ENCODE measurements at regions not wholly inside any gene's neighbourhood (a gene's known extent, or its start where the extent isn't known, plus 50 kb on each side); places are given as distances from the start of the nearest gene placed in this dataset.

- no peak overlapping the region for H4K91ac ChIP-seq (ENCODE audit: low read depth, low read length, poor library complexity)
- H3K4me2 ChIP-seq (ENCODE audit: insufficient read depth, low read length, poor library complexity, severe bottlenecking), result no peak overlapping the region
- H3K14ac ChIP-seq (ENCODE audit: low read length), result no peak overlapping the region
- DNase-seq (ENCODE audit: low spot score), result no peak
- no peaks in the 10 kb centered on the region for H3K27me3 ChIP-seq (ENCODE audit: control insufficient read depth in 3 of 3, insufficient read depth in 3 of 3, low read depth in 1 of 3, low read length in 3 of 3)
- peaks cover 0 to 15% of the 10 kb centered on the region in 2 donors for H3K36me3 ChIP-seq (replicated peaks in 1 of 2; ENCODE audit: control insufficient read depth in 2 of 2, insufficient read depth in 2 of 2, low read length in 2 of 2)
- H3K4me3 ChIP-seq (ENCODE audit: low read length in 2 of 2), result no peak overlapping the region
- H2AK5ac ChIP-seq (ENCODE audit: low read depth, low read length), result no peak overlapping the region
- no peak overlapping the region for H2BK5ac ChIP-seq (ENCODE audit: low read length)
- no peak overlapping the region for H2BK15ac ChIP-seq (ENCODE audit: low read length)
- no peak overlapping the region for H3K23ac ChIP-seq (ENCODE audit: low read depth, low read length, poor library complexity)
- no peak overlapping the region for H3K18ac ChIP-seq (ENCODE audit: low read length)
- peaks cover 2 to 4% of the 10 kb centered on the region in 2 donors for H3K4me1 ChIP-seq (ENCODE audit: control insufficient read depth in 2 of 2, insufficient read depth in 1 of 2, low read depth in 1 of 2, low read length in 2 of 2)
- peaks cover 2% of the 10 kb centered on the region for H3K79me1 ChIP-seq (ENCODE audit: low read depth, low read length)
- no peak overlapping the region for H3K4ac ChIP-seq (ENCODE audit: low read length)
- WGBS, 2 donors (ENCODE audit: extremely low coverage in 2 of 2, insufficient read length in 2 of 2, insufficient replicate concordance in 1 of 2), result no CpG with 5 or more reads among the region's 1 CpG
- no peak overlapping the region for H2BK12ac ChIP-seq (ENCODE audit: low read length)
- H3K9ac ChIP-seq (ENCODE audit: low read depth, low read length, poor library complexity), result no peak overlapping the region
- H3K27ac ChIP-seq (replicated peaks; ENCODE audit: low read length), result no peak overlapping the region
- H2AFZ ChIP-seq (ENCODE audit: low read length), result no peak overlapping the region
- no peak overlapping the region for H2BK120ac ChIP-seq (ENCODE audit: low read depth, low read length)
- H3K9me3 ChIP-seq (replicated peaks in 1 of 2; ENCODE audit: control insufficient read depth in 2 of 2, insufficient read depth in 1 of 2, low read depth in 1 of 2, low read length in 2 of 2), result no peaks in the 10 kb centered on the region
- no peak overlapping the region for H4K8ac ChIP-seq (ENCODE audit: low read depth, low read length)
These were observed 56.5 kb upstream of the RNF38 start for GRCh38 chr9:36456480-36457065.

- Histone ChIP-seq H3K27me3 (ENCODE audit: control insufficient read depth in 3 of 3, insufficient read depth in 3 of 3, low read depth in 1 of 3, low read length in 3 of 3) (no peaks in the 10 kb centered on the region), H3K9me3 (replicated peaks in 1 of 2; ENCODE audit: control insufficient read depth in 2 of 2, insufficient read depth in 1 of 2, low read depth in 1 of 2, low read length in 2 of 2) (peaks cover 0 to 1% of the 10 kb centered on the region in 2 donors), H3K9ac (ENCODE audit: low read depth, low read length, poor library complexity) (no peak overlapping the region), H3K4me3 (ENCODE audit: low read length in 2 of 2) (no peak overlapping the region), H2BK120ac (ENCODE audit: low read depth, low read length) (no peak overlapping the region), H3K23ac (ENCODE audit: low read depth, low read length, poor library complexity) (no peak overlapping the region), H3K4me2 (ENCODE audit: insufficient read depth, low read length, poor library complexity, severe bottlenecking) (no peak overlapping the region), H2AK5ac (ENCODE audit: low read depth, low read length) (no peak overlapping the region), H3K36me3 (replicated peaks in 1 of 2; ENCODE audit: control insufficient read depth in 2 of 2, insufficient read depth in 2 of 2, low read length in 2 of 2) (no peaks in the 10 kb centered on the region), H3K4me1 (ENCODE audit: control insufficient read depth in 2 of 2, insufficient read depth in 1 of 2, low read depth in 1 of 2, low read length in 2 of 2) (no peaks in the 10 kb centered on the region), H3K18ac (ENCODE audit: low read length) (no peak overlapping the region), H4K91ac (ENCODE audit: low read depth, low read length, poor library complexity) (no peak overlapping the region), H3K4ac (ENCODE audit: low read length) (no peak overlapping the region), H2BK5ac (ENCODE audit: low read length) (no peak overlapping the region), H3K27ac (replicated peaks; ENCODE audit: low read length) (no peak overlapping the region), H2AFZ (ENCODE audit: low read length) (no peak overlapping the region), H2BK15ac (ENCODE audit: low read length) (no peak overlapping the region), H2BK12ac (ENCODE audit: low read length) (no peak overlapping the region), H3K79me1 (ENCODE audit: low read depth, low read length) (peaks cover 3% of the 10 kb centered on the region), H4K8ac (ENCODE audit: low read depth, low read length) (no peak overlapping the region), H3K14ac (ENCODE audit: low read length) (no peak overlapping the region)
- no CpG with 5 or more reads among the region's 3 CpGs for WGBS, 2 donors (ENCODE audit: extremely low coverage in 2 of 2, insufficient read length in 2 of 2, insufficient replicate concordance in 1 of 2)
- DNase-seq (ENCODE audit: low spot score), result no peak
These were observed 51.9 kb upstream of the RNF38 start for GRCh38 chr9:36451949-36452348.

- no peak overlapping the region for H3K4me2 ChIP-seq (ENCODE audit: insufficient read depth, low read length, poor library complexity, severe bottlenecking)
- H3K27me3 ChIP-seq (ENCODE audit: control insufficient read depth in 3 of 3, insufficient read depth in 3 of 3, low read depth in 1 of 3, low read length in 3 of 3), result no peaks in the 10 kb centered on the region
- no peak overlapping the region for H2AFZ ChIP-seq (ENCODE audit: low read length)
- peaks cover 5% of the 10 kb centered on the region for H3K79me1 ChIP-seq (ENCODE audit: low read depth, low read length)
- no peak overlapping the region for H3K18ac ChIP-seq (ENCODE audit: low read length)
- H4K8ac ChIP-seq (ENCODE audit: low read depth, low read length), result no peak overlapping the region
- H2BK12ac ChIP-seq (ENCODE audit: low read length), result no peak overlapping the region
- H2BK120ac ChIP-seq (ENCODE audit: low read depth, low read length), result no peak overlapping the region
- H3K27ac ChIP-seq (replicated peaks; ENCODE audit: low read length), result no peak overlapping the region
- H3K14ac ChIP-seq (ENCODE audit: low read length), result no peak overlapping the region
- no CpG with 5 or more reads among the region's 3 CpGs for WGBS, 2 donors (ENCODE audit: extremely low coverage in 2 of 2, insufficient read length in 2 of 2, insufficient replicate concordance in 1 of 2)
- H3K9me3 ChIP-seq (replicated peaks in 1 of 2; ENCODE audit: control insufficient read depth in 2 of 2, insufficient read depth in 1 of 2, low read depth in 1 of 2, low read length in 2 of 2), result peaks cover 0 to 1% of the 10 kb centered on the region in 2 donors
- H3K23ac ChIP-seq (ENCODE audit: low read depth, low read length, poor library complexity), result no peak overlapping the region
- no peak overlapping the region for H3K9ac ChIP-seq (ENCODE audit: low read depth, low read length, poor library complexity)
- peak; percentile 14 for DNase-seq (ENCODE audit: low spot score)
- H3K4me3 ChIP-seq (ENCODE audit: low read length in 2 of 2), result no peak overlapping the region
- no peak overlapping the region for H3K4ac ChIP-seq (ENCODE audit: low read length)
- no peak overlapping the region for H2BK15ac ChIP-seq (ENCODE audit: low read length)
- H3K36me3 ChIP-seq (replicated peaks in 1 of 2; ENCODE audit: control insufficient read depth in 2 of 2, insufficient read depth in 2 of 2, low read length in 2 of 2), result no peaks in the 10 kb centered on the region
- H2BK5ac ChIP-seq (ENCODE audit: low read length), result no peak overlapping the region
- H2AK5ac ChIP-seq (ENCODE audit: low read depth, low read length), result no peak overlapping the region
- peaks cover 2 to 3% of the 10 kb centered on the region in 2 donors for H3K4me1 ChIP-seq (ENCODE audit: control insufficient read depth in 2 of 2, insufficient read depth in 1 of 2, low read depth in 1 of 2, low read length in 2 of 2)
- H4K91ac ChIP-seq (ENCODE audit: low read depth, low read length, poor library complexity), result no peak overlapping the region
These were observed 50.2 kb upstream of the RNF38 start for GRCh38 chr9:36450110-36450732.
